Brain microvascular endothelial cell (primary cell): ENCODE measurements at regions not wholly inside any gene's neighbourhood (a gene's known extent, or its start where the extent isn't known, plus 50 kb on each side); places are given as distances from the start of the nearest gene placed in this dataset.
A peak's percentile ranks its signal among the peaks of the same experiment; 100 is the strongest.

ENCODE experiments used
- DNase-seq: peaks from one replicate; pipeline ENCODE4 v3.0.0-alpha.2; 2020
- H3K27ac ChIP-seq: fragments of 250-450 bp; sonication (Bioruptor Pico); 2 replicates; pipeline ENCODE4 v1.5.1; 2020; ENCODE audit warnings: mild to moderate bottlenecking, moderate library complexity
- H3K27me3 ChIP-seq: fragments of 250-450 bp; sonication (Bioruptor Pico); replicated peaks from 2 replicates; pipeline ENCODE4 v1.5.1; 2020; ENCODE audit warnings: mild to moderate bottlenecking
- H3K36me3 ChIP-seq: fragments of 250-450 bp; sonication (Bioruptor Pico); replicated peaks from 2 replicates; pipeline ENCODE4 v1.5.1; 2020; ENCODE audit warnings: mild to moderate bottlenecking
- H3K4me3 ChIP-seq: 2 replicates; pipeline ENCODE4 v1.5.1; 2011; ENCODE audit warnings: low read depth, mild to moderate bottlenecking, control low read depth, low read length, moderate library complexity
- in situ Hi-C: cut with HindIII; loops from 2 replicates; pipeline ENCODE4 v1.10.0; 2017; ENCODE audit warnings: low sequenced_read_pairs, low pct_ligation_motif_present
- TF ChIP-seq, protein P1 (sequence below): IDR thresholded peaks from 2 replicates; pipeline ENCODE4 v1.5.1; 2011; ENCODE audit warnings: low read depth, mild to moderate bottlenecking, moderate library complexity, low read length, control low read depth, inconsistent platforms; ENCODE audit errors: missing control alignments

DNA sequence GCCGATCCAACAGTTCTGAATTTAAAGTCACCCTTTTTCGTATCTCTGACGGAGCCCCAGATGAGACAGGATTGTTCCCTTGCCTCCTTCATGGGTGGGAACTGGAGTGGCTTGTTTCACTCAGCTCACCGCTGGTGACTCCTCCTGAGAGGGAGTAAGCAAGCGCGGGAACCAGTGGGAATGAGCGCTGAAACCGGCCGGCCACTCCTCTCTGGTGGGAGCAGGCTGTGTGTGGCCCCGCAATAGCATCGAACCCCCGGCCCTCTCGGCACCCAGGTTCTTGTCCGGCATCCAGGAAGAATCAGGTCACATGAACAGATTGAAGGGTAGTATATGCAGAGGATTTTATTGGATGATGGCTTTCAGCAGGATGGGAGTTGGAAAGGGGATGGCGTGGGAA, 1211.6 kb upstream of the PCDH20 start:
- TF ChIP-seq, protein P1, sequence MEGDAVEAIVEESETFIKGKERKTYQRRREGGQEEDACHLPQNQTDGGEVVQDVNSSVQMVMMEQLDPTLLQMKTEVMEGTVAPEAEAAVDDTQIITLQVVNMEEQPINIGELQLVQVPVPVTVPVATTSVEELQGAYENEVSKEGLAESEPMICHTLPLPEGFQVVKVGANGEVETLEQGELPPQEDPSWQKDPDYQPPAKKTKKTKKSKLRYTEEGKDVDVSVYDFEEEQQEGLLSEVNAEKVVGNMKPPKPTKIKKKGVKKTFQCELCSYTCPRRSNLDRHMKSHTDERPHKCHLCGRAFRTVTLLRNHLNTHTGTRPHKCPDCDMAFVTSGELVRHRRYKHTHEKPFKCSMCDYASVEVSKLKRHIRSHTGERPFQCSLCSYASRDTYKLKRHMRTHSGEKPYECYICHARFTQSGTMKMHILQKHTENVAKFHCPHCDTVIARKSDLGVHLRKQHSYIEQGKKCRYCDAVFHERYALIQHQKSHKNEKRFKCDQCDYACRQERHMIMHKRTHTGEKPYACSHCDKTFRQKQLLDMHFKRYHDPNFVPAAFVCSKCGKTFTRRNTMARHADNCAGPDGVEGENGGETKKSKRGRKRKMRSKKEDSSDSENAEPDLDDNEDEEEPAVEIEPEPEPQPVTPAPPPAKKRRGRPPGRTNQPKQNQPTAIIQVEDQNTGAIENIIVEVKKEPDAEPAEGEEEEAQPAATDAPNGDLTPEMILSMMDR = no peak
- H3K27ac ChIP-seq = no peak overlapping the region
- no peak overlapping the region for H3K4me3 ChIP-seq
- no peaks in the 10 kb centered on the region for H3K27me3 ChIP-seq
- H3K36me3 ChIP-seq = no peaks in the 10 kb centered on the region
- in situ Hi-C loops = no loop called here
- DNase-seq = no peak

- DNase-seq = no peak
- in situ Hi-C loops = no loop called here
- no peak overlapping the region for H3K4me3 ChIP-seq
Observed at GRCh38 chr13:62626771-62627170, 1211.1 kb upstream of the PCDH20 start.

DNA sequence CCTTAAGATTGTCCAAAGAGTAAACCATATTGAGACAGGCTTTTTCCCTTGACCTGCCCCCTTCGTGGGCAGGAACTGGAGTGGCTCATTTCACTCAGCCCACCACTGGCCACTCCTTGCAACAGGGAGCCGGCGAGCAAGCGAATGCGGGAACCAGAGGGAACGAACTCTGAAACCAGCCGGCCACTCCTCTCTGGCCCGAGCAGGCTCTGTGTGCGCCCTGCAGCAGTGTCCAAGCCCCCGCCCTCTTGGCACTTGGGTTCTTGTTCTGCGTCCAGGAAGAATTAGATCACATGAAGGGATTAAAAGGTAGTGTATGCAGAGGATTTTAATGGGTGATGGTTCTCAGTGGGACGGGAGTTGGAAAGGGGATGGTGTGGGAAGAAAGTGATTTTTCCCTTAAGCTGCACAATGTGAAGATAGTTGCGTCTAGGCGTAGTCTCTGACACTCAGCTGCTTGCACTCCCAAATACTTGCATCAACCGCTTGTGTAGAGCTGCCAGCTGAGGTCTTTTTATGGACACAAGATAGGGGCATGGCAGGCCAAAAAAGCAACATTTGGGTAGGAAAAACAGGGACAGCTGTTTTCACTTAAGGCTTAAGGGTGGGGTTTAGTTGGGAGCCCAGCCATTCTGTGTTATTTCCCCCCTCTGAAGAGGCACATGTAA, 1209.7 kb upstream of the PCDH20 start:
- in situ Hi-C loops = no loop called here
- no peak overlapping the region for H3K4me3 ChIP-seq
- no peak overlapping the region for H3K27ac ChIP-seq
- TF ChIP-seq, protein P1 = no peak
- no peak for DNase-seq
- H3K36me3 ChIP-seq = no peaks in the 10 kb centered on the region
- no peaks in the 10 kb centered on the region for H3K27me3 ChIP-seq

More at GRCh38 chr13:62626771-62627170, 1211.1 kb upstream of the PCDH20 start:
- no peaks in the 10 kb centered on the region for H3K27me3 ChIP-seq
- no peaks in the 10 kb centered on the region for H3K36me3 ChIP-seq
- H3K27ac ChIP-seq = no peak overlapping the region
- TF ChIP-seq, protein P1 = peak; percentile 47

GRCh38 chr13:62613819-62614218, 1198.2 kb upstream of the PCDH20 start:
- no peaks in the 10 kb centered on the region for H3K36me3 ChIP-seq
- in situ Hi-C loops = no loop called here
- no peak for DNase-seq
- no peak overlapping the region for H3K27ac ChIP-seq
- H3K4me3 ChIP-seq = no peak overlapping the region
- TF ChIP-seq, protein P1 = no peak
- H3K27me3 ChIP-seq = no peaks in the 10 kb centered on the region

GRCh38 chr13:62611343-62611742, 1195.7 kb upstream of the PCDH20 start:
- no peaks in the 10 kb centered on the region for H3K36me3 ChIP-seq
- TF ChIP-seq, protein P1 = no peak
- in situ Hi-C loops = no loop called here
- DNase-seq = no peak
- no peaks in the 10 kb centered on the region for H3K27me3 ChIP-seq
- no peak overlapping the region for H3K27ac ChIP-seq
- no peak overlapping the region for H3K4me3 ChIP-seq

DNA sequence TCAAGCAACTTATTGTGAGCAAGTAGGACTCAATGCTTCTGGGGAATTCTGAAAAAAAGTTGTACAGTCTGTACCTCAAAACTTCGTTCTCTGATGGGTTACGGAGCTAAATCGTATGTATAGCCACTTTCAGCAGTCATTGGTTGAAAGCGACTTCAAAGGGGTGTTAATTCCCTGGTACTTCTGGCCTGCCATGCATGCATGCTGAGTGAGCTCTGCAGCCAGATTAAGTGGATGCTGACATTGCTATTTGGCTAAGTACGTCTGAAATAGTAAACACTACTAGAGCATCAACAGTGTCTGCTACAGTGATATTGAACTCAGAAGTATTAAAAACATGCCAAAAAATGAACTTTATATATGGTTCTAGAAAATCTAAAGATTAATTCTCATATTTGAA, 1183.1 kb upstream of the PCDH20 start:
- no peaks in the 10 kb centered on the region for H3K27me3 ChIP-seq
- H3K4me3 ChIP-seq = no peak overlapping the region
- TF ChIP-seq, protein P1 = no peak
- in situ Hi-C loops = no loop called here
- no peaks in the 10 kb centered on the region for H3K36me3 ChIP-seq
- no peak overlapping the region for H3K27ac ChIP-seq
- no peak for DNase-seq
